Umbilical cord (tissue), 1 donor: ENCODE measurements at regions not wholly inside any gene's neighbourhood (a gene's known extent, or its start where the extent isn't known, plus 50 kb on each side); places are given as distances from the start of the nearest gene placed in this dataset.

Experiments
- DNase-seq: peaks from one replicate; pipeline ENCODE4 v3.0.0-alpha.2; 2015; ENCODE audit warnings: low spot score

GRCh38 chr1:83673312-83673711, 325.6 kb downstream of the TTLL7 start:
- peak; percentile 10 for DNase-seq

- DNase-seq: no peak
Measured at GRCh38 chr1:83671586-83671985, 327.3 kb downstream of the TTLL7 start.

- no peak for DNase-seq
Measured at GRCh38 chr1:83670909-83671565, 327.9 kb downstream of the TTLL7 start.

- DNase-seq: peak; percentile 13
Measured at GRCh38 chr1:83641796-83642443, 357.0 kb downstream of the TTLL7 start.

GRCh38 chr1:83641206-83641658, 357.7 kb downstream of the TTLL7 start:
- peak; percentile 32 for DNase-seq

GRCh38 chr1:83639785-83640184, 359.1 kb downstream of the TTLL7 start:
- DNase-seq: no peak

GRCh38 chr1:83637586-83637985, 361.3 kb downstream of the TTLL7 start:
- no peak for DNase-seq

GRCh38 chr1:83637009-83637408, 361.9 kb downstream of the TTLL7 start:
- DNase-seq: no peak

GRCh38 chr1:83632906-83633305, 366.0 kb downstream of the TTLL7 start:
- DNase-seq: no peak

GRCh38 chr1:83631851-83632250, 367.1 kb downstream of the TTLL7 start:
- no peak for DNase-seq

- DNase-seq: no peak
Measured at GRCh38 chr1:83627045-83627444, 371.9 kb downstream of the TTLL7 start.

- DNase-seq: no peak
Measured at GRCh38 chr1:83626603-83627002, 372.3 kb downstream of the TTLL7 start.

- no peak for DNase-seq
Measured at GRCh38 chr1:83625646-83626045, 373.3 kb downstream of the TTLL7 start.

GRCh38 chr1:83620016-83620415, 378.9 kb downstream of the TTLL7 start:
- peak; percentile 6 for DNase-seq

GRCh38 chr1:83619170-83619896, 379.6 kb downstream of the TTLL7 start:
- DNase-seq: peak; percentile 50

- no peak for DNase-seq
Measured at GRCh38 chr1:83617883-83618282, 381.0 kb downstream of the TTLL7 start.

- no peak for DNase-seq
Measured at GRCh38 chr1:83615370-83615769, 383.6 kb downstream of the TTLL7 start.

GRCh38 chr1:83606416-83606955, 392.4 kb downstream of the TTLL7 start:
- no peak for DNase-seq

GRCh38 chr1:83596331-83596730, 402.6 kb downstream of the TTLL7 start:
- DNase-seq: no peak

- DNase-seq: no peak
Measured at GRCh38 chr1:83593073-83593472, 405.9 kb downstream of the TTLL7 start.

GRCh38 chr1:83588140-83588539, 410.8 kb downstream of the TTLL7 start:
- DNase-seq: no peak

- peak; percentile 7 for DNase-seq
Measured at GRCh38 chr1:83583351-83584014, 415.4 kb downstream of the TTLL7 start.
